H1 (cell line): ENCODE measurements at regions not wholly inside any gene's neighbourhood (a gene's known extent, or its start where the extent isn't known, plus 50 kb on each side); places are given as distances from the start of the nearest gene placed in this dataset.

Experiments used
- CTCF ChIA-PET: fragments of 300-600 bp; sonication (Branson Sonifier 250); formaldehyde crosslinking; loops from one replicate; lab custom pipeline; 2021; ENCODE audit not compliant: partially characterized antibody; lab: Charles Lee
- POLR2A ChIA-PET: fragments of 300-600 bp; sonication (Branson Sonifier 250); formaldehyde crosslinking; loops from one replicate; lab custom pipeline; 2021; ENCODE audit warnings: inconsistent platforms; ENCODE audit not compliant: partially characterized antibody; lab: Charles Lee
- DNase-seq, 2 experiments: peaks; one replicate each; pipeline versions ENCODE4 v3.0.0 to v3.0.0-alpha.2; 2010 to 2022; ENCODE audit warnings: low spot score in 2 of 2, low read depth in 1 of 2, mixed read lengths in 1 of 2
- FAIRE-seq: peaks from 2 replicates; lab custom pipeline; 2011; peaks lifted over from hg19 to GRCh38; lab: Jason Lieb, UNC
- H2AFZ ChIP-seq: 2 replicates; pipeline ENCODE4 v1.8.1; 2012; ENCODE audit warnings: low read length, inconsistent platforms
- H2AK5ac ChIP-seq: 2 replicates; pipeline ENCODE4 v1.6.1; 2013; ENCODE audit warnings: low read depth, low read length
- H2BK120ac ChIP-seq: replicated peaks from 2 replicates; pipeline ENCODE3; 2013; ENCODE audit warnings: low read depth, low read length, inconsistent platforms
- H2BK12ac ChIP-seq: 2 replicates; pipeline ENCODE4 v1.6.1; 2013; ENCODE audit warnings: low read depth, low read length
- H2BK15ac ChIP-seq: 2 replicates; pipeline ENCODE4 v1.6.1; 2013; ENCODE audit warnings: low read length
- H2BK20ac ChIP-seq: 2 replicates; pipeline ENCODE4 v1.6.1; 2013; ENCODE audit warnings: low read length
- H2BK5ac ChIP-seq: 2 replicates; pipeline ENCODE4 v1.6.1; 2013; ENCODE audit warnings: low read depth, low read length
- H3K14ac ChIP-seq: 2 replicates; pipeline ENCODE4 v1.6.1; 2013; ENCODE audit warnings: inconsistent platforms; ENCODE audit not compliant: insufficient read length
- H3K18ac ChIP-seq: 2 replicates; pipeline ENCODE4 v1.6.1; 2013; ENCODE audit warnings: low read length; ENCODE audit errors: extremely low read depth
- H3K23ac ChIP-seq: 2 replicates; pipeline ENCODE4 v1.6.1; 2013; ENCODE audit warnings: inconsistent platforms; ENCODE audit not compliant: insufficient read length
- H3K23me2 ChIP-seq: 2 replicates; pipeline ENCODE4 v1.6.1; 2013; ENCODE audit warnings: low read depth, low read length
- H3K27ac ChIP-seq: 2 replicates; pipeline ENCODE4 v1.6.1; 2011; ENCODE audit warnings: low read depth, low read length, inconsistent platforms
- H3K27me3 ChIP-seq, 4 experiments: replicated peaks in 1 of 4; 1 replicate in 1 of 4; 2 replicates in 3 of 4; pipeline versions ENCODE4 v1.6.1 to v1.8.1; 2011 to 2013; ENCODE audit warnings: low read length in 3 of 4, mild to moderate bottlenecking in 3 of 4, inconsistent platforms in 2 of 4, mixed read lengths in 2 of 4, moderate library complexity in 1 of 4; ENCODE audit not compliant: control insufficient read depth in 3 of 4, insufficient read depth in 3 of 4; ENCODE audit errors: extremely low read depth in 1 of 4
- H3K36me3 ChIP-seq, 4 experiments: 2 replicates each; pipeline versions ENCODE4 v1.6.1 to v1.8.1; 2011 to 2013; ENCODE audit warnings: mild to moderate bottlenecking in 4 of 4, low read length in 3 of 4, moderate library complexity in 2 of 4, control low read depth in 1 of 4, inconsistent platforms in 1 of 4; ENCODE audit not compliant: insufficient read depth in 4 of 4, control insufficient read depth in 2 of 4
- H3K4ac ChIP-seq: replicated peaks from 2 replicates; pipeline ENCODE3; 2013; ENCODE audit warnings: low read length, low read depth, mixed read lengths, inconsistent platforms; ENCODE audit not compliant: insufficient read length
- H3K4me1 ChIP-seq, 4 experiments: replicated peaks in 1 of 4; 1 replicate in 1 of 4; 2 replicates in 3 of 4; pipeline versions ENCODE4 v1.6.1 to v1.8.1; 2011 to 2013; ENCODE audit warnings: low read length in 3 of 4, inconsistent platforms in 2 of 4, mixed read lengths in 1 of 4; ENCODE audit not compliant: insufficient read depth in 4 of 4, control insufficient read depth in 3 of 4
- H3K4me2 ChIP-seq, 2 experiments: 2 replicates each; pipeline versions ENCODE4 v1.6.1 to v1.8.1; 2011 to 2013; ENCODE audit warnings: low read depth in 2 of 2, low read length in 2 of 2, control low read depth in 1 of 2, inconsistent platforms in 1 of 2, mild to moderate bottlenecking in 1 of 2; ENCODE audit not compliant: insufficient read depth in 1 of 2
- H3K4me3 ChIP-seq, 4 experiments: fragments of 200-600, 300-600 bp in 1 of 4; sonication (generic), shearing (Covaris generic), sonication (Bioruptor Twin) in 1 of 4; 2 replicates each; pipeline versions ENCODE4 v1.5.1 to v1.8.1; 2011 to 2016; ENCODE audit warnings: low read length in 4 of 4, low read depth in 3 of 4, control low read depth in 2 of 4, inconsistent platforms in 2 of 4, mild to moderate bottlenecking in 2 of 4, mixed read lengths in 1 of 4, moderate library complexity in 1 of 4; ENCODE audit not compliant: insufficient read depth in 2 of 4; ENCODE audit errors: extremely low read depth in 1 of 4
- H3K56ac ChIP-seq: replicated peaks from 2 replicates; pipeline ENCODE3; 2013; ENCODE audit warnings: low read depth, mild to moderate bottlenecking, mixed read lengths, low read length, inconsistent platforms; ENCODE audit not compliant: insufficient read length
- H3K79me1 ChIP-seq: 2 replicates; pipeline ENCODE4 v1.6.1; 2013; ENCODE audit warnings: low read depth, low read length, control low read depth
- H3K79me2 ChIP-seq, 2 experiments: 2 replicates each; pipeline versions ENCODE4 v1.6.1 to v1.8.1; 2012 to 2013; ENCODE audit warnings: low read length in 2 of 2, mild to moderate bottlenecking in 2 of 2, inconsistent platforms in 1 of 2; ENCODE audit not compliant: insufficient read depth in 2 of 2, control insufficient read depth in 1 of 2
- H3K9ac ChIP-seq, 4 experiments: replicated peaks in 1 of 4; 1 replicate in 1 of 4; 2 replicates in 3 of 4; pipeline versions ENCODE4 v1.6.1 to v1.8.1; 2011 to 2013; ENCODE audit warnings: low read depth in 3 of 4, low read length in 3 of 4, control low read depth in 2 of 4, mild to moderate bottlenecking in 2 of 4, moderate library complexity in 2 of 4, inconsistent platforms in 1 of 4; ENCODE audit errors: extremely low read depth in 1 of 4
- H3K9me3 ChIP-seq, 2 experiments: 2 replicates each; pipeline versions ENCODE4 v1.6.1 to v1.8.1; 2012 to 2013; ENCODE audit warnings: mild to moderate bottlenecking in 2 of 2, moderate library complexity in 2 of 2, control low read depth in 1 of 2, inconsistent platforms in 1 of 2, low read depth in 1 of 2, low read length in 1 of 2, mixed read lengths in 1 of 2; ENCODE audit not compliant: insufficient read depth in 2 of 2
- H4K20me1 ChIP-seq, 2 experiments: replicated peaks in 1 of 2; 2 replicates each; pipeline versions ENCODE3 to v1.8.1; 2011 to 2013; ENCODE audit warnings: inconsistent platforms in 2 of 2, low read length in 2 of 2, mild to moderate bottlenecking in 1 of 2; ENCODE audit not compliant: insufficient read depth in 2 of 2, control insufficient read depth in 1 of 2
- H4K5ac ChIP-seq: 2 replicates; pipeline ENCODE4 v1.6.1; 2013; ENCODE audit warnings: low read length, low read depth, mixed read lengths, inconsistent platforms; ENCODE audit not compliant: insufficient read length
- H4K8ac ChIP-seq: 2 replicates; pipeline ENCODE4 v1.8.0; 2013; ENCODE audit warnings: mild to moderate bottlenecking, moderate library complexity, low read length, inconsistent platforms; ENCODE audit not compliant: insufficient read depth; ENCODE audit errors: extremely low read depth
- H4K91ac ChIP-seq: replicated peaks from 2 replicates; pipeline ENCODE3; 2013; ENCODE audit warnings: low read length, mixed read lengths, inconsistent platforms; ENCODE audit not compliant: insufficient read length
- BACH1 ChIP-seq: IDR thresholded peaks from 2 replicates; pipeline ENCODE4 v1.6.1; 2012; ENCODE audit warnings: low read length, improper control_type of control experiment
- BCL11A ChIP-seq, 2 experiments: IDR thresholded peaks; one replicate each; pipeline ENCODE4 v1.6.1; 2011; ENCODE audit warnings: low read depth in 2 of 2, low read length in 2 of 2, mild to moderate bottlenecking in 2 of 2
- CEBPB ChIP-seq: IDR thresholded peaks from 2 replicates; pipeline ENCODE4 v1.6.1; 2012; ENCODE audit warnings: low read depth, low read length
- CHD1 ChIP-seq: IDR thresholded peaks from 2 replicates; pipeline ENCODE4 v1.6.1; 2012; ENCODE audit warnings: low read depth, low read length, improper control_type of control experiment
- CHD2 ChIP-seq: IDR thresholded peaks from 2 replicates; pipeline ENCODE4 v1.6.1; 2012; ENCODE audit warnings: low read length, improper control_type of control experiment
- GABPA ChIP-seq: IDR thresholded peaks from 2 replicates; pipeline ENCODE4 v1.6.1; 2011; ENCODE audit warnings: mild to moderate bottlenecking, low read length, moderate library complexity, borderline replicate concordance; ENCODE audit not compliant: insufficient read depth
- GTF2F1 ChIP-seq: IDR thresholded peaks from 2 replicates; pipeline ENCODE4 v1.6.1; 2012; ENCODE audit warnings: low read depth, low read length, improper control_type of control experiment, borderline replicate concordance
- HDAC6 ChIP-seq: IDR thresholded peaks from one replicate; pipeline ENCODE4 v1.7.1; 2012; ENCODE audit warnings: low read depth, mild to moderate bottlenecking, inconsistent platforms, low read length, moderate library complexity
- RBBP5 ChIP-seq: IDR thresholded peaks from 2 replicates; pipeline ENCODE4 v1.7.1; 2012; ENCODE audit warnings: low read depth, mild to moderate bottlenecking, inconsistent platforms, low read length, moderate library complexity, borderline replicate concordance
- SIX5 ChIP-seq: IDR thresholded peaks from 2 replicates; pipeline ENCODE4 v1.6.1; 2011; ENCODE audit warnings: mild to moderate bottlenecking, low read depth, low read length
- SRF ChIP-seq: IDR thresholded peaks from 2 replicates; pipeline ENCODE4 v1.6.1; 2011; ENCODE audit warnings: mild to moderate bottlenecking, low read depth, low read length, moderate library complexity
- WGBS, 2 experiments: shearing (Covaris generic) in 1 of 2; methylation state at CpG; one replicate each; pipeline versions ENCODE4 v1.1.6 to v1.1.7; 2013 to 2015; ENCODE audit warnings: low lambda C conversion rate in 2 of 2, mixed read lengths in 2 of 2, inconsistent platforms in 1 of 2, low coverage in 1 of 2, missing lambda C conversion rate in 1 of 2; ENCODE audit not compliant: insufficient replicate concordance in 2 of 2, insufficient coverage in 1 of 2, insufficient read length in 1 of 2; ENCODE audit errors: extremely low coverage in 1 of 2, missing lambda C conversion rate in 1 of 2; 5-methylcytosine and 5-hydroxymethylcytosine counted together
- TF ChIP-seq, protein P1 (sequence below): IDR thresholded peaks from 2 replicates; pipeline ENCODE4 v1.6.1; 2012; ENCODE audit warnings: inconsistent platforms
- TF ChIP-seq, protein P2 (sequence below), 3 experiments: IDR thresholded peaks; 1 replicate in 2 of 3; 2 replicates in 1 of 3; pipeline versions ENCODE4 v1.5.1 to v1.6.1; 2011; ENCODE audit warnings: low read length in 3 of 3, mild to moderate bottlenecking in 3 of 3, inconsistent platforms in 2 of 3, low read depth in 1 of 3, moderate library complexity in 1 of 3; ENCODE audit not compliant: insufficient read depth in 1 of 3; ENCODE audit errors: control extremely low read depth in 1 of 3

DNA sequence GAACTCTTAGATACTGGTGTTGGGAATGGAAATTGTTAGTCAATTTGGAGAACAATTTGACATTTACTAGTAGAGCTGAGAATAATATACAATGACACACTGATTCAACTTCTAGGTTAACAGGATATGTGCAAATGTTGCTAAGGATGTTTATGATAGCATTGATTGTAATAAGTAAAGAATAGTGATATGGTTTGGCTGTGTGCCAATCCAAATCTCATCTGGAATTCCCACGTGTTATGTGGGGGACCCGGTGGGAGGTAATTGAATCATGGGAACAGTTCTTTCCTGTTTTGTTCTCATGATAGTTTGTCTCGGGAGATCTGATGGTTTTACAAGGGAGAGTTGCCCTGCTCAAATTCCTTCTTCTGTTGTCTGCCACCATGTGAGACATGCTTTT lies 302.4 kb upstream of the TMPRSS15 start:
- Histone ChIP-seq H3K36me3 (no peaks in the 10 kb centered on the region), H3K14ac (no peak overlapping the region), H3K23me2 (no peaks in the 10 kb centered on the region), H3K79me2 (no peaks in the 10 kb centered on the region), H4K5ac (no peak overlapping the region), H3K4me1 (no peaks in the 10 kb centered on the region), H2BK15ac (no peak overlapping the region), H3K27me3 (no peaks in the 10 kb centered on the region), H3K23ac (no peak overlapping the region), H2AFZ (no peak overlapping the region), H4K8ac (no peak overlapping the region), H4K20me1 (no peaks in the 10 kb centered on the region), H3K56ac (no peak overlapping the region), H2BK120ac (no peak overlapping the region), H3K4me2 (no peak overlapping the region), H2BK20ac (no peak overlapping the region), H3K9ac (no peak overlapping the region), H3K4me3 (no peak overlapping the region), H3K27ac (no peak overlapping the region), H2AK5ac (no peak overlapping the region), H4K91ac (no peak overlapping the region), H2BK5ac (no peak overlapping the region), H3K18ac (no peak overlapping the region), H3K4ac (no peak overlapping the region), H2BK12ac (no peak overlapping the region), H3K9me3 (no peaks in the 10 kb centered on the region), H3K79me1 (no peaks in the 10 kb centered on the region)
- ChIA-PET POLR2A (no interaction called here), CTCF (no interaction called here)
- WGBS, 2 experiments: 85% methylated on average over 3 of the region's 3 CpGs; no CpG with 5 or more reads in 1 of the 2 experiments
- FAIRE-seq (no peak), DNase-seq (no peak)
- no peak for TF ChIP-seq CEBPB
- TF ChIP-seq SRF: no peak
- no peak for TF ChIP-seq GABPA
- no peak for TF ChIP-seq SIX5
- TF ChIP-seq, protein P1, sequence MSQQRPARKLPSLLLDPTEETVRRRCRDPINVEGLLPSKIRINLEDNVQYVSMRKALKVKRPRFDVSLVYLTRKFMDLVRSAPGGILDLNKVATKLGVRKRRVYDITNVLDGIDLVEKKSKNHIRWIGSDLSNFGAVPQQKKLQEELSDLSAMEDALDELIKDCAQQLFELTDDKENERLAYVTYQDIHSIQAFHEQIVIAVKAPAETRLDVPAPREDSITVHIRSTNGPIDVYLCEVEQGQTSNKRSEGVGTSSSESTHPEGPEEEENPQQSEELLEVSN: no peak
- TF ChIP-seq HDAC6: no peak
- TF ChIP-seq, protein P2, sequence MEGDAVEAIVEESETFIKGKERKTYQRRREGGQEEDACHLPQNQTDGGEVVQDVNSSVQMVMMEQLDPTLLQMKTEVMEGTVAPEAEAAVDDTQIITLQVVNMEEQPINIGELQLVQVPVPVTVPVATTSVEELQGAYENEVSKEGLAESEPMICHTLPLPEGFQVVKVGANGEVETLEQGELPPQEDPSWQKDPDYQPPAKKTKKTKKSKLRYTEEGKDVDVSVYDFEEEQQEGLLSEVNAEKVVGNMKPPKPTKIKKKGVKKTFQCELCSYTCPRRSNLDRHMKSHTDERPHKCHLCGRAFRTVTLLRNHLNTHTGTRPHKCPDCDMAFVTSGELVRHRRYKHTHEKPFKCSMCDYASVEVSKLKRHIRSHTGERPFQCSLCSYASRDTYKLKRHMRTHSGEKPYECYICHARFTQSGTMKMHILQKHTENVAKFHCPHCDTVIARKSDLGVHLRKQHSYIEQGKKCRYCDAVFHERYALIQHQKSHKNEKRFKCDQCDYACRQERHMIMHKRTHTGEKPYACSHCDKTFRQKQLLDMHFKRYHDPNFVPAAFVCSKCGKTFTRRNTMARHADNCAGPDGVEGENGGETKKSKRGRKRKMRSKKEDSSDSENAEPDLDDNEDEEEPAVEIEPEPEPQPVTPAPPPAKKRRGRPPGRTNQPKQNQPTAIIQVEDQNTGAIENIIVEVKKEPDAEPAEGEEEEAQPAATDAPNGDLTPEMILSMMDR (IDR thresholded peaks at IDR 0.05; ENCODE audit: control extremely low read depth in 1 of 3, insufficient read depth in 1 of 3, low read depth in 1 of 3, low read length in 3 of 3): no peak
- TF ChIP-seq BCL11A (IDR thresholded peaks at IDR 0.05; ENCODE audit: low read depth in 2 of 2, low read length in 2 of 2): no peak
- no peak for TF ChIP-seq RBBP5
- TF ChIP-seq GTF2F1: no peak
- TF ChIP-seq BACH1: no peak
- no peak for TF ChIP-seq CHD2
- no peak for TF ChIP-seq CHD1
